ENCODE measurements at regions not wholly inside any gene's neighbourhood (a gene's known extent, or its start where the extent isn't known, plus 50 kb on each side); places are given as distances from the start of the nearest gene placed in this dataset.

GRCh38 chr16:9155871-9156270 is 64.4 kb downstream of the HAPSTR1 start:
- TF ChIP-seq, protein P1, sequence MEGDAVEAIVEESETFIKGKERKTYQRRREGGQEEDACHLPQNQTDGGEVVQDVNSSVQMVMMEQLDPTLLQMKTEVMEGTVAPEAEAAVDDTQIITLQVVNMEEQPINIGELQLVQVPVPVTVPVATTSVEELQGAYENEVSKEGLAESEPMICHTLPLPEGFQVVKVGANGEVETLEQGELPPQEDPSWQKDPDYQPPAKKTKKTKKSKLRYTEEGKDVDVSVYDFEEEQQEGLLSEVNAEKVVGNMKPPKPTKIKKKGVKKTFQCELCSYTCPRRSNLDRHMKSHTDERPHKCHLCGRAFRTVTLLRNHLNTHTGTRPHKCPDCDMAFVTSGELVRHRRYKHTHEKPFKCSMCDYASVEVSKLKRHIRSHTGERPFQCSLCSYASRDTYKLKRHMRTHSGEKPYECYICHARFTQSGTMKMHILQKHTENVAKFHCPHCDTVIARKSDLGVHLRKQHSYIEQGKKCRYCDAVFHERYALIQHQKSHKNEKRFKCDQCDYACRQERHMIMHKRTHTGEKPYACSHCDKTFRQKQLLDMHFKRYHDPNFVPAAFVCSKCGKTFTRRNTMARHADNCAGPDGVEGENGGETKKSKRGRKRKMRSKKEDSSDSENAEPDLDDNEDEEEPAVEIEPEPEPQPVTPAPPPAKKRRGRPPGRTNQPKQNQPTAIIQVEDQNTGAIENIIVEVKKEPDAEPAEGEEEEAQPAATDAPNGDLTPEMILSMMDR (IDR thresholded peaks at IDR 0.05): no peak
- TF ChIP-seq POLR2A (IDR thresholded peaks at IDR 0.05): no peak
